ENCODE measurements at regions not wholly inside any gene's neighbourhood (a gene's known extent, or its start where the extent isn't known, plus 50 kb on each side); places are given as distances from the start of the nearest gene placed in this dataset.

- DNase-seq, result peak; percentile 34
These were observed 55.1 kb upstream of the RGS4 start for GRCh38 chr1:163013826-163014600.

- DNase-seq, result no peak
These were observed 62.9 kb upstream of the RGS4 start for GRCh38 chr1:163006051-163006834.

- DNase-seq, result no peak
These were observed 71.5 kb upstream of the RGS4 start for GRCh38 chr1:162997499-162998285.

DNA sequence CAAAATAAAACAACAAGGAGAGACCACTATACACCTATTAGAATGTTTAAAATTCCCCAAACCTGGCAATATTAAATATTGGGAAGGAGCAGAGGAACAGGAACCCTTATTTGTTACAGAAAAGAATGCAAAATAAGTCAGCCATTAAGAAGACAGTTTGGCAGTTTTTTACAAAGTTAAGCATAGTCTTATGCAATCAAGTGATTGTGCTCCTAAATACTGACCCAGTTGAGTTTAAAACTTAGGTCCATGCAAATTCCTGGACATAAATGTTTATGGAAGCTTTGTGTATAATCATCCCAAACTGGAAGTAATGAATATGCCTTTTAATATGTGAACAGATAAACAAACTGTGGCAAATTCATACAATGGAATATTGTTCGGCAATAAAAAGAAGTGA lies 72.9 kb upstream of the RGS4 start:
- no peak for DNase-seq

- DNase-seq, result no peak
These were observed 74.2 kb upstream of the RGS4 start for GRCh38 chr1:162994921-162995320.

- no peak for DNase-seq
These were observed 75.3 kb upstream of the RGS4 start for GRCh38 chr1:162993846-162994245.

DNA sequence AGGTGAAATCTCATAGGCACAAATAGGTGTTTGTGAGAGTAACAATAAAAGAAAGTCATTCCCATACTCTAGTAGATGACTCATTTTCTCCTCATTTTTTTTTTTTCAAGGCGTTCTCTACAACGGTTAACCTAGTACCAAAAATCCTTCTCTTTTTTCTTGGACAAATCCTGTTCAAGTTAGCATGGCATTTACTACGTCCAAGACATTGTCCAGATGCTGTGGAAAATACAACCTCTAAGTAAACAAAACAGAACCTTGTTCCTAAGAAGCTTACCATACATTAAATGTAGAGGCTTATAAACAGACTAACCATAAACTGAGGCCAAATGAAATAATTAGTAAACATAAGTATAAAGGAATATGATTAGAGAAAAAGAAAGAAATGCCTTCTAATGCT lies 76.2 kb upstream of the RGS4 start:
- DNase-seq, result no peak

GRCh38 chr1:162991444-162991843 lies 77.7 kb upstream of the RGS4 start:
- DNase-seq, result no peak

- no peak for DNase-seq
These were observed 78.5 kb upstream of the RGS4 start for GRCh38 chr1:162990665-162991064.

DNA sequence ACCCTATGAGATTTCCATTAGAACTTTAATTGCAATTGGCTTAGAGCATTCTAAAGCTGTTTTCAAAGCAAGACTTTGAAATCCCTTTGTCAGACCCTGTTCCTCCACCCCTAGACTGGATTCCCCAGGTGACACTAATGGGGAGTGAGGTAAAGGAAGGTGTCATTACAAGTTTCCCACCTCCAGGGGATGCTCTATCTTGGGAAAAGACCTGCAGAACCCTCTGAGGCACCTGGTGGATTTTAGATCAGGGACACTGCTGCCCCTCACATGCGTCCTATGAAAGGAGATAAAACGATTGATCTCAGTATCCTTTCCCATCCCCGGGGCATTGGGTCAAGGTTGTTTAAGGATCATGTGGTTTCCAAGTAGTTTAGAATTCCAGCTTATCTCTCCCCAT lies 80.3 kb upstream of the RGS4 start:
- DNase-seq, result no peak

DNA sequence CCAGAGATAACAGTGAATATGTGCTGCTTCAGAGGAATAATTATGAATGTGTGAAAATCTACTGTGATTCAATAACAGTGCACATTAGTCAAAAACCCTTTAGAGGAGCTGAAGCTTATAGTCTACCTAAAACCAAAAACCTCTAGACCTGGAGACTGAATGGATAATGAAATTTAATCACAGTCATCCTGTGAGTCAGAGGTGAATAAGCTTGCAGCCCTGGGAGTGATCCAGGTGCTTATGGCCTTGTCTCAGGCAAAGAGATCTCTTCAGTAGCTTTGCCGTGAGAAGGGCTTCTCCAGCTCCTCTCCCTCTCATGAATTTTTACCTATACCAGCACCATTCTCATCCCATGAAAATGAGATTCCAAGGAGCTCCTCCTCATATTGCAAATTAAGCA lies 81.3 kb upstream of the RGS4 start:
- DNase-seq, result no peak

DNA sequence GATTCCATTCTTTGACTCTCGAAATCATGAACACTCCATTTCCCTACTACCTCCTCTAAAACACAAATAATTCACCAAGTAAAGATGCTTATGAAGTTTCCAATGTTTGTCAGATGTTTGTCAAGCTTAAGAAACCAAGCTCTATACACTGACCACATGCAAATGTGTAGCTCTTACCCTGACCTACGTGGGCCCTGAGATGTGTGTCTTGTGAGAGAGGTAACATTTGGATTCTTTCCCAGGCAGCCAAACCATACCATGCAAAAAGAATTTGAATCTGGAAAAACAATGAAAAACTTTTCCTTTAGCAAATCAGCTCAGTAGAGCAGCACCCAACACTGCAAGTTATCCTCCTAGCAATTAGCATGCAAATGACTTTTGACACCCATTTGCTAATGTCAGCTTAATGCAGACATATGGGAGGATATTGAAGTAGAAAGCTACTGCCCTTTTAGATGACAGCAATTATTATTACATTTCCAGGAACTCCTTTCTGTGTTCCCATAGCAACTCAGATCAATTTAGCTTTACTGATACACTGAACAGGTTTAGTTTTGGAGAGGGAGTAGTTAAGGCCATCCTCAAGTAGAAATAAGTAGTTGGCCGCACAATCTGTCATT lies 83.2 kb upstream of the RGS4 start:
- DNase-seq, result no peak

GRCh38 chr1:162984699-162985098 lies 84.5 kb upstream of the RGS4 start:
- DNase-seq, result no peak

GRCh38 chr1:162983671-162984425 lies 85.3 kb upstream of the RGS4 start:
- DNase-seq, result no peak

GRCh38 chr1:162982364-162982763 lies 86.8 kb upstream of the RGS4 start:
- no peak for DNase-seq

DNA sequence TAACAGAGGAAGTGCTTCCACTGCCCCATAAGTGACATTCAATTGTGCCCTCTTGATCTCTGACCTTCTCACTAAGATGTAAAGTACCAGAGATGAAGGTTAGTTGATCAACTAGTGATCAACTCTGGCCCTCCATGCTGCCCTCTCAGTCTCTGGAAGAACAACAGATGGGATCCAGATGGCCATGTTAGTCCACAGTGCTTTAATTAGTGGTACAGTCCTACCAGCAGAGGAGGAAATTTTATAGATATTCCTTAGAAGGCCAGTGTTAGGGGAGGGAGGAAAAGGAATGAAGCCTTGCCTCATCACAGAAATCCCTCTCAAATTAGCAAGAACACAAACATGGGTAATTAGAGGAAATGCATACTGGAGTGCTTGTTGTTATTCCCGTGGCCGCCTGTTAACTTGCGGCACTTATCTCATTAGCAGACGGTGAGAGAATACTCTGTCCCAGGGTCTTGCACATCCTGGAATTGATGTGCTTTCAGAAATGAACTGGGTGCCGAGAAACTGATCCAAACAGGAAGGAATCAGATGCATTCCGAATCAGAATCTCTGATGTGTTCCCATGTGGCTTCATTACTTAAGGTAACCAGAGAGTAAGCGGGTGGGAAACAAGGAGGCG lies 91.1 kb upstream of the RGS4 start:
- DNase-seq, result no peak

GRCh38 chr1:162976628-162977027 lies 92.5 kb upstream of the RGS4 start:
- no peak for DNase-seq

DNA sequence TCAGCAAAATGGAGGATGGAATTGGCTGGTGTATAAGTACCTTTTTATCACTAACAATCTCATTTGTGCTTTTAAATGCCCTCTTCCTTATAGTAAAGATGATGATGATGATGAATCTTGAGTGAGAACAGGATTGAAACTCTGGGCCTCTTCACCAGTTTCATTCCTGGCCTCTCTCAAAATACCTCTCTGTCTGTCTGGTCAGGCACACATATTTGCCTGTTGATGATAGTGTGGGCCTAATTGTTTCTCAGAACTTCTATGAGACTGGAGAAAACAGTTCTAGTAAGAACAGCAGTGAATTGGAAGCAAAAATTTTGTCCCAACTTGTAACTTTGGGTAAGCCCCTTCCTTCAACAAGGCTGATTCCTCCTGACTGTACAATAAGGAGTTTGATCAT lies 94.4 kb upstream of the RGS4 start:
- DNase-seq, result no peak

- no peak for DNase-seq
These were observed 95.8 kb upstream of the RGS4 start for GRCh38 chr1:162973381-162973795.

GRCh38 chr1:162972773-162973172 lies 96.4 kb upstream of the RGS4 start:
- no peak for DNase-seq

GRCh38 chr1:162970021-162970420 lies 99.1 kb upstream of the RGS4 start:
- no peak for DNase-seq

DNA sequence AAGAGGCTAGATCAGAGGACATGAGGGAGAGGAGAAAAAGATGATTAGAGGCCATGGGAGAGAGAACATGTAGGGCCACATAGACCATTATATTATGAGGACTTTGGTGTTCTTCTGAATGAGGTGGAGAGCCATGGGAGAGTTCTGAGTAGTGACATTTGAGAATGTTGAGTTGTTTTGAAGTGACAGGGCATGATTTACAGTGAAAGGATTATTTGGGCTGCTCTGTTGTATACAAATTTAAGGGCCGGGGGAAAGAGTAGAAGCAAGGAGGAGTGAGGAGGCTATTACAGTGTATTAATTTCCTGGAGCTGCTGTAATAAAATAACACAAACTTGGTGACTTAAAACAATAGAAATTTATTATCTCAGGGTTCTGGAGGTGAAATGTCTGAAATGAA lies 102.5 kb upstream of the RGS4 start:
- no peak for DNase-seq
